ENCODE measurements at regions not wholly inside any gene's neighbourhood (a gene's known extent, or its start where the extent isn't known, plus 50 kb on each side); places are given as distances from the start of the nearest gene placed in this dataset.

GRCh38 chr10:108375691-108376090, 1211.2 kb upstream of the SORCS1 start:
- Histone ChIP-seq H3K4me1 (ENCODE audit: control insufficient read depth, insufficient read depth, low read length) (no peaks in the 10 kb centered on the region), H3K36me3 (ENCODE audit: control insufficient read depth, insufficient read depth, low read length) (no peaks in the 10 kb centered on the region), H3K9me3 (ENCODE audit: control insufficient read depth, insufficient read depth, low read length) (no peaks in the 10 kb centered on the region), H3K9ac (ENCODE audit: low read depth, low read length) (no peak overlapping the region), H3K4me3 (ENCODE audit: low read depth, low read length) (no peak overlapping the region), H3K27me3 (ENCODE audit: control insufficient read depth, insufficient read depth, low read length) (no peaks in the 10 kb centered on the region)

- H3K4me1 ChIP-seq (ENCODE audit: control insufficient read depth, insufficient read depth, low read length), result no peaks in the 10 kb centered on the region
- H3K27me3 ChIP-seq (ENCODE audit: control insufficient read depth, insufficient read depth, low read length), result no peaks in the 10 kb centered on the region
- no peaks in the 10 kb centered on the region for H3K36me3 ChIP-seq (ENCODE audit: control insufficient read depth, insufficient read depth, low read length)
- H3K9me3 ChIP-seq (ENCODE audit: control insufficient read depth, insufficient read depth, low read length), result no peaks in the 10 kb centered on the region
- H3K9ac ChIP-seq (ENCODE audit: low read depth, low read length), result no peak overlapping the region
- H3K4me3 ChIP-seq (ENCODE audit: low read depth, low read length), result no peak overlapping the region
Measured at GRCh38 chr10:108374991-108375390, 1210.5 kb upstream of the SORCS1 start.

- no peak overlapping the region for H3K4me3 ChIP-seq (ENCODE audit: low read depth, low read length)
- no peaks in the 10 kb centered on the region for H3K9me3 ChIP-seq (ENCODE audit: control insufficient read depth, insufficient read depth, low read length)
- H3K36me3 ChIP-seq (ENCODE audit: control insufficient read depth, insufficient read depth, low read length), result no peaks in the 10 kb centered on the region
- H3K4me1 ChIP-seq (ENCODE audit: control insufficient read depth, insufficient read depth, low read length), result no peaks in the 10 kb centered on the region
- no peaks in the 10 kb centered on the region for H3K27me3 ChIP-seq (ENCODE audit: control insufficient read depth, insufficient read depth, low read length)
- no peak overlapping the region for H3K9ac ChIP-seq (ENCODE audit: low read depth, low read length)
Measured at GRCh38 chr10:108365541-108365940, 1201.0 kb upstream of the SORCS1 start.

GRCh38 chr10:108363576-108363975, 1199.1 kb upstream of the SORCS1 start:
- no peaks in the 10 kb centered on the region for H3K4me1 ChIP-seq (ENCODE audit: control insufficient read depth, insufficient read depth, low read length)
- H3K4me3 ChIP-seq (ENCODE audit: low read depth, low read length), result no peak overlapping the region
- H3K9ac ChIP-seq (ENCODE audit: low read depth, low read length), result no peak overlapping the region
- H3K9me3 ChIP-seq (ENCODE audit: control insufficient read depth, insufficient read depth, low read length), result no peaks in the 10 kb centered on the region
- H3K27me3 ChIP-seq (ENCODE audit: control insufficient read depth, insufficient read depth, low read length), result no peaks in the 10 kb centered on the region
- no peaks in the 10 kb centered on the region for H3K36me3 ChIP-seq (ENCODE audit: control insufficient read depth, insufficient read depth, low read length)

- Histone ChIP-seq H3K4me1 (ENCODE audit: control insufficient read depth, insufficient read depth, low read length) (no peaks in the 10 kb centered on the region), H3K36me3 (ENCODE audit: control insufficient read depth, insufficient read depth, low read length) (no peaks in the 10 kb centered on the region), H3K9ac (ENCODE audit: low read depth, low read length) (no peak overlapping the region), H3K4me3 (ENCODE audit: low read depth, low read length) (no peak overlapping the region), H3K9me3 (ENCODE audit: control insufficient read depth, insufficient read depth, low read length) (no peaks in the 10 kb centered on the region), H3K27me3 (ENCODE audit: control insufficient read depth, insufficient read depth, low read length) (no peaks in the 10 kb centered on the region)
Measured at GRCh38 chr10:108362961-108363360, 1198.5 kb upstream of the SORCS1 start.

GRCh38 chr10:108362296-108362695, 1197.8 kb upstream of the SORCS1 start:
- Histone ChIP-seq H3K4me3 (ENCODE audit: low read depth, low read length) (no peak overlapping the region), H3K4me1 (ENCODE audit: control insufficient read depth, insufficient read depth, low read length) (no peaks in the 10 kb centered on the region), H3K9ac (ENCODE audit: low read depth, low read length) (no peak overlapping the region), H3K9me3 (ENCODE audit: control insufficient read depth, insufficient read depth, low read length) (no peaks in the 10 kb centered on the region), H3K27me3 (ENCODE audit: control insufficient read depth, insufficient read depth, low read length) (no peaks in the 10 kb centered on the region), H3K36me3 (ENCODE audit: control insufficient read depth, insufficient read depth, low read length) (no peaks in the 10 kb centered on the region)

- Histone ChIP-seq H3K36me3 (ENCODE audit: control insufficient read depth, insufficient read depth, low read length) (no peaks in the 10 kb centered on the region), H3K4me1 (ENCODE audit: control insufficient read depth, insufficient read depth, low read length) (no peaks in the 10 kb centered on the region), H3K4me3 (ENCODE audit: low read depth, low read length) (no peak overlapping the region), H3K27me3 (ENCODE audit: control insufficient read depth, insufficient read depth, low read length) (no peaks in the 10 kb centered on the region), H3K9me3 (ENCODE audit: control insufficient read depth, insufficient read depth, low read length) (no peaks in the 10 kb centered on the region), H3K9ac (ENCODE audit: low read depth, low read length) (no peak overlapping the region)
Measured at GRCh38 chr10:108360187-108360586, 1195.7 kb upstream of the SORCS1 start.

- H3K4me3 ChIP-seq (ENCODE audit: low read depth, low read length), result no peak overlapping the region
- no peaks in the 10 kb centered on the region for H3K9me3 ChIP-seq (ENCODE audit: control insufficient read depth, insufficient read depth, low read length)
- H3K9ac ChIP-seq (ENCODE audit: low read depth, low read length), result no peak overlapping the region
- no peaks in the 10 kb centered on the region for H3K4me1 ChIP-seq (ENCODE audit: control insufficient read depth, insufficient read depth, low read length)
- no peaks in the 10 kb centered on the region for H3K36me3 ChIP-seq (ENCODE audit: control insufficient read depth, insufficient read depth, low read length)
- H3K27me3 ChIP-seq (ENCODE audit: control insufficient read depth, insufficient read depth, low read length), result no peaks in the 10 kb centered on the region
Measured at GRCh38 chr10:108358912-108359311, 1194.4 kb upstream of the SORCS1 start.

GRCh38 chr10:108352771-108353170, 1188.3 kb upstream of the SORCS1 start:
- Histone ChIP-seq H3K4me1 (ENCODE audit: control insufficient read depth, insufficient read depth, low read length) (no peaks in the 10 kb centered on the region), H3K4me3 (ENCODE audit: low read depth, low read length) (no peak overlapping the region), H3K36me3 (ENCODE audit: control insufficient read depth, insufficient read depth, low read length) (no peaks in the 10 kb centered on the region), H3K9me3 (ENCODE audit: control insufficient read depth, insufficient read depth, low read length) (no peaks in the 10 kb centered on the region), H3K9ac (ENCODE audit: low read depth, low read length) (no peak overlapping the region), H3K27me3 (ENCODE audit: control insufficient read depth, insufficient read depth, low read length) (no peaks in the 10 kb centered on the region)

- Histone ChIP-seq H3K9me3 (ENCODE audit: control insufficient read depth, insufficient read depth, low read length) (no peaks in the 10 kb centered on the region), H3K4me3 (ENCODE audit: low read depth, low read length) (no peak overlapping the region), H3K36me3 (ENCODE audit: control insufficient read depth, insufficient read depth, low read length) (no peaks in the 10 kb centered on the region), H3K4me1 (ENCODE audit: control insufficient read depth, insufficient read depth, low read length) (no peaks in the 10 kb centered on the region), H3K27me3 (ENCODE audit: control insufficient read depth, insufficient read depth, low read length) (no peaks in the 10 kb centered on the region), H3K9ac (ENCODE audit: low read depth, low read length) (no peak overlapping the region)
Measured at GRCh38 chr10:108348215-108348614, 1183.7 kb upstream of the SORCS1 start.

- Histone ChIP-seq H3K4me1 (ENCODE audit: control insufficient read depth, insufficient read depth, low read length) (no peaks in the 10 kb centered on the region), H3K36me3 (ENCODE audit: control insufficient read depth, insufficient read depth, low read length) (no peaks in the 10 kb centered on the region), H3K9ac (ENCODE audit: low read depth, low read length) (no peak overlapping the region), H3K27me3 (ENCODE audit: control insufficient read depth, insufficient read depth, low read length) (no peaks in the 10 kb centered on the region), H3K9me3 (ENCODE audit: control insufficient read depth, insufficient read depth, low read length) (no peaks in the 10 kb centered on the region), H3K4me3 (ENCODE audit: low read depth, low read length) (no peak overlapping the region)
Measured at GRCh38 chr10:108346066-108346465, 1181.6 kb upstream of the SORCS1 start.

- no peaks in the 10 kb centered on the region for H3K4me1 ChIP-seq (ENCODE audit: control insufficient read depth, insufficient read depth, low read length)
Measured at GRCh38 chr10:108338146-108338545, 1173.6 kb upstream of the SORCS1 start.

GRCh38 chr10:108336836-108337235, 1172.3 kb upstream of the SORCS1 start:
- no peaks in the 10 kb centered on the region for H3K9me3 ChIP-seq (ENCODE audit: control insufficient read depth, insufficient read depth, low read length)
- H3K4me1 ChIP-seq (ENCODE audit: control insufficient read depth, insufficient read depth, low read length), result no peaks in the 10 kb centered on the region
- no peak overlapping the region for H3K9ac ChIP-seq (ENCODE audit: low read depth, low read length)
- no peaks in the 10 kb centered on the region for H3K27me3 ChIP-seq (ENCODE audit: control insufficient read depth, insufficient read depth, low read length)
- no peak overlapping the region for H3K4me3 ChIP-seq (ENCODE audit: low read depth, low read length)
- H3K36me3 ChIP-seq (ENCODE audit: control insufficient read depth, insufficient read depth, low read length), result no peaks in the 10 kb centered on the region

More at GRCh38 chr10:108338146-108338545, 1173.6 kb upstream of the SORCS1 start:
- Histone ChIP-seq H3K9me3 (ENCODE audit: control insufficient read depth, insufficient read depth, low read length) (no peaks in the 10 kb centered on the region), H3K9ac (ENCODE audit: low read depth, low read length) (no peak overlapping the region), H3K27me3 (ENCODE audit: control insufficient read depth, insufficient read depth, low read length) (no peaks in the 10 kb centered on the region), H3K36me3 (ENCODE audit: control insufficient read depth, insufficient read depth, low read length) (no peaks in the 10 kb centered on the region), H3K4me3 (ENCODE audit: low read depth, low read length) (no peak overlapping the region)

Measured in iPS-15b (cell line).